Calu3 (cell line): ENCODE measurements at regions not wholly inside any gene's neighbourhood (a gene's known extent, or its start where the extent isn't known, plus 50 kb on each side); places are given as distances from the start of the nearest gene placed in this dataset.

ENCODE experiments used
- BruUV-seq: library from RNA; stranded (reverse); fragments of 400-500 nt; replicated peaks from 2 replicates; lab custom pipeline; 2021; lab: Mats Ljungman, UMichigan
- CTCF ChIA-PET: fragments of 300-600 bp; sonication (Branson Sonifier 250); formaldehyde crosslinking; loops from one replicate; lab custom pipeline; 2022; ENCODE audit warnings: antibody characterized with exemption; lab: Charles Lee
- DNase-seq: peaks from one replicate; pipeline ENCODE4 v3.0.0; 2022
- H3K27ac Mint-ChIP-seq: one replicate; pipeline ENCODE4 v1.8.0; 2022; ENCODE audit warnings: mixed read lengths; ENCODE audit not compliant: unreplicated experiment
- H3K27me3 Mint-ChIP-seq: one replicate; pipeline ENCODE4 v1.8.0; 2022; ENCODE audit warnings: mixed read lengths; ENCODE audit not compliant: unreplicated experiment
- H3K36me3 Mint-ChIP-seq: one replicate; pipeline ENCODE4 v1.8.0; 2022; ENCODE audit warnings: mild to moderate bottlenecking, moderate library complexity, mixed read lengths; ENCODE audit not compliant: insufficient read depth, unreplicated experiment
- H3K4me1 Mint-ChIP-seq: one replicate; pipeline ENCODE4 v1.8.0; 2022; ENCODE audit warnings: mild to moderate bottlenecking, low read depth, mixed read lengths; ENCODE audit not compliant: unreplicated experiment
- H3K4me3 Mint-ChIP-seq: one replicate; pipeline ENCODE4 v1.8.0; 2022; ENCODE audit warnings: mild to moderate bottlenecking, low read depth, moderate library complexity, mixed read lengths; ENCODE audit not compliant: unreplicated experiment
- H3K9me3 Mint-ChIP-seq: one replicate; pipeline ENCODE4 v1.8.0; 2022; ENCODE audit warnings: low read depth, mixed read lengths; ENCODE audit not compliant: unreplicated experiment
- CTCF ChIP-seq: fragments of 200-600 bp; IDR thresholded peaks from one replicate; pipeline ENCODE4 v1.8.0; 2022; ENCODE audit warnings: antibody characterized with exemption; ENCODE audit not compliant: unreplicated experiment
- intact Hi-C: fragments of 100-400 bp; cut with micrococcal nuclease; formaldehyde crosslinking; loops from one replicate; pipeline ENCODE4 v1.10.0; 2022; ENCODE audit not compliant: unreplicated experiment

GRCh38 chr9:90013778-90014177, 409.0 kb downstream of the GADD45G start:
- BruUV-seq: no TSS peak
- Mint-ChIP-seq H3K9me3 (no peaks in the 10 kb centered on the region), H3K27ac (no peak overlapping the region), H3K4me1 (no peaks in the 10 kb centered on the region), H3K4me3 (no peak overlapping the region), H3K27me3 (peaks cover 56% of the 10 kb centered on the region), H3K36me3 (no peaks in the 10 kb centered on the region)
- CTCF ChIA-PET: no interaction called here
- no peak for DNase-seq
- intact Hi-C loops: no loop called here
- TF ChIP-seq CTCF: no peak

GRCh38 chr9:90014421-90014820, 409.6 kb downstream of the GADD45G start:
- H3K4me1 Mint-ChIP-seq: no peaks in the 10 kb centered on the region
- no peak for TF ChIP-seq CTCF
- H3K36me3 Mint-ChIP-seq: no peaks in the 10 kb centered on the region
- intact Hi-C loops: no loop called here
- BruUV-seq: no TSS peak
- H3K27me3 Mint-ChIP-seq: peaks cover 62% of the 10 kb centered on the region
- H3K9me3 Mint-ChIP-seq: no peaks in the 10 kb centered on the region
- no peak for DNase-seq
- CTCF ChIA-PET: no interaction called here
- H3K4me3 Mint-ChIP-seq: no peak overlapping the region
- no peak overlapping the region for H3K27ac Mint-ChIP-seq

GRCh38 chr9:90016272-90016671, 411.5 kb downstream of the GADD45G start:
- CTCF ChIA-PET: no interaction called here
- TF ChIP-seq CTCF: no peak
- intact Hi-C loops: no loop called here
- Mint-ChIP-seq H3K4me3 (no peak overlapping the region), H3K4me1 (no peaks in the 10 kb centered on the region), H3K9me3 (no peaks in the 10 kb centered on the region), H3K36me3 (no peaks in the 10 kb centered on the region), H3K27me3 (peaks cover 73% of the 10 kb centered on the region), H3K27ac (no peak overlapping the region)
- no TSS peak for BruUV-seq
- DNase-seq: no peak

GRCh38 chr9:90017679-90018078, 412.9 kb downstream of the GADD45G start:
- DNase-seq: no peak
- intact Hi-C loops: no loop called here
- Mint-ChIP-seq H3K36me3 (no peaks in the 10 kb centered on the region), H3K27me3 (peaks cover 87% of the 10 kb centered on the region), H3K4me3 (no peak overlapping the region), H3K9me3 (no peaks in the 10 kb centered on the region), H3K27ac (no peak overlapping the region), H3K4me1 (no peaks in the 10 kb centered on the region)
- no TSS peak for BruUV-seq
- CTCF ChIA-PET: no interaction called here
- TF ChIP-seq CTCF: no peak
